Right renal pelvis (tissue), 4 donors: ENCODE measurements at regions not wholly inside any gene's neighbourhood (a gene's known extent, or its start where the extent isn't known, plus 50 kb on each side); places are given as distances from the start of the nearest gene placed in this dataset.

Experiments
- DNase-seq, 4 donors: peaks; one replicate each; pipeline ENCODE4 v3.0.0-alpha.2; 2013; ENCODE audit warnings: low read depth in 4 of 4, low spot score in 3 of 4, missing footprints in 1 of 4

DNA sequence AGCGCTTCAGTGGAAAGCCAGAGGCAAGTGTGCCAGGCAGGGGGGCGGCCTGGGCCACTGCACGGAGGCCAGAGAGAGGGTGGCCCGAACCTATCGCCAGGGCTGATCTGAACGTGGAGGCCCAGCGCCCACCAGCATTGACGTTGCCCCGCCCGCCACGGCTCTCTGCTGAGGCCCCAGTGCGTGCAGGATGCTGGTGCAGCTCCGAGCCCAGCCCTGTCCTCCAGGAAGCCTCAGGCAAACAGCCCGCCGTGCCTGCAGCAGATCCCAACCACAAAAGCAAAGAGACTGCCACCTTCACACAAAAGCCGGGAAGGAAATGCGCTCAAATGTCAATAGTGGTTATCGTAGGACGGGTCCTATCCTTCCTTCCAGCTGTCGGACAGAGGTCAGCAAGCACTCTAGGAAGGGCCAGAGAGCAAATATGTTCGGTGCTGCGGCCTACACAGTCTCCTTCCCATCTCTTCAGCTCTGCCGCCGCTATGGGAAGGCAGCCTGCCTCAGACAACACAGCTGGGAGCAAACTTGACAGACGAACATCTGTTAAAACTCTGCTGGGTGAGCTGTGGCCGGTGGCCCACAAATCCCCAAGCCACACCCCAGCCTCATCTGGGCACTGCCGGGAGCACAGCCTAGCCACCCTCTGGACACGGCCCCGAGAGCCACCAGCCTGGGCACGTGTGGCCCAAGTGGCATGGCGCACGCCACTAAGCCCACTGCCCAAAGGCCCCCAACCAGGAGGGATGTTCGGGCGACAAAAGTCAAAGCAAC is 146.2 kb downstream of the CRYBB2 start:
- DNase-seq = no peak

DNA sequence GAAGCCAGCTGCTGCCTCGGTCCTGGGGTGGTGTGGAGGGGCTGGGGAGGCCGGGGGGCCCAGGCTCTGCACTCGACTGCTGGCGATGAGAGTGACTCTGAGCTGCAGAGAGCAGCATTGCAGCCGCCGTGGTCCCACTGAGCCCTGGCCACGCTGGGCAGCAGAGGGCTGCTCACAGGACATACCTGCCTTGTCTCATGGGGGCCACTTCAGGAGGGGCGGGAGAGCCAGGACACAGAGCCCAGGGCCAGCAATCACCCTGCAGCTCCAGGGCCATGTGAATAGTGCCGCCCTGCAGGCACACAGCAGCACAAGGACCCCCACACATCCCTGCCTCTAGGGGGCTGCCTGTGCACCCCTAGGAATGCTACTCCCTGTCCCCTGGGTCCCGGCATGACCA is 147.0 kb downstream of the CRYBB2 start:
- DNase-seq = no peak

DNA sequence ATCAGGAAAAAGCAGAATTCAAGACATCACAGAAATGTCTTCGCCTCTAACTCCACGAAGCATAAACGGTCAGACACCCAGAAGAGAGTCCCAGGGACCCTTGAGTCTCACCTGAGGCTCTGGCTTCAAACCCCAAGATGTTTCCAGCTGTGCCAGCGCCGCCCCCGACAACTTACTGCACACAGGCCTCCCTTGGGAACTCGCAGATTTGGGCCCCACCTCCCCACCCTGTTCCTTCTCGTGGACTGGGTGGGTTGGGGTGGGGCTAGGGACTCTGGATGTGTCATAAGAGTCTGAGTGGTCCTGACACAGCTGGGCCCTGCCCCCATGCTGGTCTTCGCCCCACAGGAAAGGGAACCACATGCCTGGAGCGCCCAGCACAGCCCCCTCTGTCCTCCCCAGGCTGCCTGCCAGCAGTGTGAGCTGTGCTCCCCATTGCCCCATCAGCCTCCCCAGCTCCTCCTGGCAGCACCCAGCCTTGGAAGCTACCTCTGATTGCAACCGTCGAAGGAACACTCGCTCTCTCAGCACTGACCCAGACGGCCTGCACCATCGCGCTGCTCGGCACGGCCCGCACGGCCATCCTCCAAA is 147.5 kb downstream of the CRYBB2 start:
- no peak for DNase-seq

DNA sequence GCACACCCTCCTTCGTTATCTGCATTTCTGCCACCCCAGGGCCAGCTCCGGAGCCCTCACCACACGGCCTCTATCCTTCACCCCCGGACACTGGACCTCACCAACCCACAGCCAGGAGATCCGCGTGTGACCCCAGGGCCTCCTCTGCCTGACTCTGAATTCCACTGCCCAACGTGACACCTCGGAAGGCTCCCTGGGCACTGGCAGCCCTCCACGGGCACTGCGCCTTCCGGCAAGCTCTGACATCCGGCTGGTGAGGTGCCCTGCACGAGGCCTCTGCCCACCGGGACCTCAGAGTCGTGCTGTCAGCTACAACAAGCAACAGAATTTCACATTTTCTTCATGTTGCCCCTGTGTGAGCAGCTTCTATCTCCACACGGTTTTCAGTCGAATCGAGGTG is 148.3 kb downstream of the CRYBB2 start:
- DNase-seq = no peak

DNA sequence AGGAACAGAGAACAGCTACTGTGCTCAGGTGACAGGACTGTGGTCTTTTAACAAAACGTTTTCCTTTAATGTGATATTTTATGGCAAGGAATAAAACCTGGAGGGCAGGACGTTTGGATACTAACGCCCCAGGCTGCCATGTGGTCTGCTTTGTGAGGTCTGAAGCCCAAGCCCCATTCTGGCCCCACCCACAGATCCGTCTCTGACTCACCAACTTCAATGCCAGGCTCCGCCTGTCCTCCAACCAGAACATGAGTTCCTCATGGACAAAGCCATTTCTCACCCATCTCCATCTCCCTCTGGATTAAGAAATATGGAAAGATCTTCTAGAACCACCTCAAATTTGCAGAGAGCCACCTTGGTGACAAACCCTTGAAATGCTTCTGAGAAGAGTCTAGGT is 148.8 kb downstream of the CRYBB2 start:
- DNase-seq = no peak

DNA sequence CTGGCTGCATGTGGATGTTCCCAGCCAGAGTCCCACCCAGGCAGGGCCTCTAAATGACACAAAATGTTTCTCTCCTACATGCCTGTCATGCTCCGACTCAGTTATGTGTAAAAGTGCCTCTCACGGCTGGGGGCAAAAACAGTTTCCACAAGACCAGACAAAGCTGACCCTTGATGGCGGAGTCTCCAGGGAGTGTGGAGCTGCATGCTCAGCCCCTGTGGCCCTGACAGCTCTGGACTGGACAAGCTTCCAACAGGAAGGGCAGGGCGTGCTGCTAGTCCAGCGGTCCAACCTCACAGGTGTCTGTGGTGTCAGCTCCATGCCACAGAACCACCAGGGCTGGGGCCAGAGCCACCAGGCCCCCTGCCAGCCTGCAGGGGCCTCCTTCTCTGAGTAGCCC is 149.6 kb downstream of the CRYBB2 start:
- no peak for DNase-seq

DNA sequence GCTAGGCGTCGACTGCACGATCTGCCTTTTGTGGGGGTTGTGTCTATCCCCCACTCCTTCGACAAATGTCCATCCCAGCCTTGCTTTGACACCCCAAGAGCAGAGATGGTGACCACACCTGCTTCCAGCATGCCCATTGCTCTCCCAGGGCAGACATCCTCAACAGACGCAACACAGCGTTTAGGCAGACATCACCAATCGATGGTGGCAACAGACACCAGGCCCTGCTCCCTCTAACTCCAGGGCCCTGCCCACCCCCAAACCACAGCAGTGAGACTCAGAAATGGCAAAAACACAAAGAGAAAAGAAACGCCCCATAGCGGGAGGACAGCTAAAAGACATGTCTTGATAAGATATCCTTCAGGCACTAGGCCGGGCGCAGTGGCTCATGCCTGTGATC is 150.9 kb downstream of the CRYBB2 start:
- no peak for DNase-seq

DNA sequence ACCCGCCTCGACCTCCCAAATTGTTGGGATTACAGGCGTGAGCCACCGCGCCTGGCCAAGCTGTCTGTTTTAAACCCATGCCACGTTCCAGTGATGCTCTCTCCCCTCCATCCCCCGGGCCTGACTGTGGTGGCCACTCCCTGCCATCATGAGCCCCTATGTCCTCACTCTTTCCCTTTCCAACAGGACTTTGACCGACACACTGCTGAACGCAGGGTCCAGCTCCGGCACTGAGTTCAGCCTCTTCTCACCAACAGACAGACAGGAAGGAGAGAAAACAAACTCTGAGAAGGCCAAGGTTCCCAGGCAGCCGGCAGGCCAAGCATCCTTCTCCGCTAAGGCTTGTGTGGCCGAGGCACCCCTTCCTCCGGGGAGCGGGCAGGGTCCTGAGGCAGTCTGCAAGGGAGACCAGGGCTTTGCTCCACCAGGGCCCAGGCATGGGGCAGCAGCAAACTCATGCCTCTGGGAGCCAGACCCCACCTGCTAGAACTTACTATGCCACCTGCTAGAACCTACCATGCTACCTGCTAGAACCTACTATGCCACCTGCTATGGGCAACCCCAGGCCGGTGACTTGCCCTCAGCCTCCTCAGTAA is 152.7 kb downstream of the CRYBB2 start:
- DNase-seq = no peak

DNA sequence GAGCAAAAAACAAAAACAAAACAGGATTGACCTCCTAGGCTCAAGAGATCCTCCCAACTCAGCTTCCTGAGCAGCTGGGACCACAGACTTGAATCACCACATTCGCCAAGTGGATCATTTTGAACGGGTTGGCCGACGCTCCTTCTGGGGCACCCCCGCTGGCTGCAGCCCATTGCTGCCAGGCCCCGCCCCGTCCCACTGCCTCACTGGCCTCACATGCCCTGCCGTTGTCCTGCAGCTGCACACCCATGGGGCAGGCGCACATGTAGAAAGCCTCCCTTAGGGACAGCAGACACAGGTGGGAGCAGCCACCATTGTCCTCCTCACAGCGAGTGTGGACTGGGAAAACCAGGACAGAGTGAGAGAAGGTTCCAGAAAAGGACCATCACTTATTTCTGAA is 154.5 kb downstream of the CRYBB2 start:
- DNase-seq = no peak

DNA sequence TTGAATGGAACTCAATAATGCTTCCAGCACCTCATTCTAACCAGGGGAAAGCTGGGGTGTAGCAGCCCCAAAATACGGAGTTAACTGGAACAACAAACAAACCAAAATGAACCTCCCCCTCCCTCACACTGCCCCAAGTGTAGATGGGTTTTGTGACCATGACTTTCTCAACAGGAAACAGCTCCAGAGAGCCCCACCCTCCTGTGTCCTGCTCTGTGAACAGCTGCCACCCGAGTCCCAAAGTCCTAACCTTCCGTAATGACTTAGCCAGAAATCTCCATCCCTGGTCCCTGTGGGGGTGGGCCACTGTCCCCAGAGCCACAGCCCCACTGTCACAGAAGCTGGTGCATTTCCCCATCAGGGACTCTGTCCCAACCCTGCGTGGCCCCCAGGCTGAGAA is 155.4 kb downstream of the CRYBB2 start:
- no peak for DNase-seq

DNA sequence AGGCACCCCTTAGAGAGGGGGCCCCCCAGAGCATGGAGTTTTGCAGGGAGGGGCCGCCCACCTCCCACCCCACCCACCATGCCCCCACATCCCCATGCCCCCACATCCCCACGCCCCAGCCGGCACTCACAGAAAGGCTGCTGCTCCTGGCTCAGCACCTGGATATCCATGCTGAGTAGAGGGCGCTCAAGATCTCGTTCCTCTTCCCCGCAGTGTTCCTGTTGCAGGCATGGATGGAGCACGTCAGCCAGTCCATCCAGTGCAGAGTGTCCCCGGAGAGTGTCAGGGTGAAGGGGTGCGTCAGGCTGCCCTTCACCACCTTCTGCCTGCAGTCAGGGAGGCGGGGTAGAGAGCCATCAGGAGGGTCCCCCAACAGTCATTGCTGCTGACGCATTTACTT is 156.2 kb downstream of the CRYBB2 start:
- no peak for DNase-seq

DNA sequence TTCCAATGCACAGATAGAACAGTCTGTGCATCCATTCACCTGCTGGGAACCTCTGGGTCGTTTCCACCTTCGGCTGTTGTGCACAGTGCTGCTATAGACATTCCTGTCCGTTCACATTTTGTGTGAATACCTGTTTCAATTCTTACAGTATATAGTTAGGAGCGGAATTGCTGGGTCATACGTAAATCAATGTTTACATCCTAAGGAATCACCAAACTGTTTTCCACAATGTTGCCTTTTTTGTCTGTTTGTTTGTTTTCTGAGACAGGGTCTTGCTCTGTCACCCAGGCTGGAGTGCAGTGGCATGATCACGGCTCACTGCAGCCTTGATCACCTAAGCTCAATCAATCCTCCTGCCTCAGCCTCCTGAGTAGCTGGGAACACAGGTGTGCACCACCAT is 158.3 kb downstream of the CRYBB2 start:
- no peak for DNase-seq

DNA sequence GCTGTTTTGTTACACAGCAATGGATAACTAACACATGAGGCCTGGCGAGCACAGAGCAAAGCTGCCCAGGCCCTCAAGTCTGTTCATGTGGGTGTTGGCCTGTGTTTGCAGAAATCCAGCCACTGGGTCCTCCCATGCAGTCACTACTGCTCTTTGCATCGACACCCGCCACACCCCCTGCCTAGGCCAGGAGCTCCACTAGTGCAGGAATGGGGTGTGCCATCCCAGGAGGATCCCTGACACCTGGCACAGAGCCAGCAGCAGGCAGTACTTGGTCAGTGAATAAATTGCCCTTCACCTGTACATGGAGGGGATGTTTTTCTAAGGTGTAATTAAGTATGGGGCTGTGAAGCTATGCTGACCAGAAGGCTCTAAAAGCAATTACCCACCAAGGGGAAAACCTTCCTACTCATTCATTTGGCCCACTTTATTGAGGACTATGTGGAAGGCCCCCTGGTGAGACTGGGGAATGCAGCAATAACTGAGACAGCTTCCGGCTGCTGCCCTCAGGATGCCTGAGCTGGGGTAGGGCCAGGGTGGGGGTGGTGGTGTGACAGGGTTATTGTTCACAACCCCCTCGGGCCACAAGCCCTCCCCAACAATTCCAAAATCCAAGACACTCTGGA is 160.8 kb downstream of the CRYBB2 start:
- no peak for DNase-seq

DNA sequence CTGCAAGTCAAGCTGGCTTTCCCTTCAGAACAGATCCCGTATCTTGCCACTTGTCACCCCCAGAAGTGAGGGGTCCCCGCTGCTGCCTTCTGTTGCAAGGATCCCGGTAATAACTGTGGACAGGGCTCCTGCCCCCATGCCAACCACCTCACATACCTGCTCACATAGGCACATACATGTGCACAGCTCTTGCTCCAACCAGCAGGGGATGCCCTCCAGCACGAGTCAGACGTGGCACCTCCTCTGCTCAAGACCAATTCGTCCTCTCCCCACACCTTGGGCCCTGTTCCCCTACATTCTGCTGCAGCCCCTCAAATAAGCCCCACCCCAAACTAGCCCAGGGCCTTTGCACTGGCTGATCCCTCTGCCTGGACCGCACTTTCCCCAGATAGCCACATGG is 163.3 kb downstream of the CRYBB2 start:
- no peak for DNase-seq

DNA sequence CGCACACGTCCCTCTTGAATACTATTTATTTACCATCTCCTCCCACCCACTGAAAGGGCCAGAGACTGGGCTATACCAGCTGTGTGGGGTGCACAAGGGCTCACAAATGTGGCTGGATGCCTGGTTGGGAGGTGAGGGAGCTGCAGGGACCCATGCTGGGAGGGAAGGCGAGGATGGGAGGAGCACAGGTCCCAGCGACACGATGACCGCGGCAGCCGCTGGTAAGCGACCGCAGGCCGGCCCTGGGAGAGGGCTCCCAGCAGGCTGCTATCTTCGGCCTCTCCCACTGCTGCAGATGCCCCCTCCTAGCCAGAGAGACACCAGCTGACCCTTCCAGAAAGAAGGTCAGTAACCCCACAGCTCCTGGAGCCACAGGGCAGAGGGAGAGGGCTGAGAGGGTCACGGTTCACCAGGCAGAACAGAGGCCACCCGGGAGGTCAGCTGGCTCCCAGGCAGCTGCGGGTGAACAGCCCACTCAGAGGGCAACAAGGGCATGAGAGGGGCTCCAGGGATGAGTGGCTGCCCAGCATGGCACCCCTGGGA is 163.9 kb downstream of the CRYBB2 start:
- no peak for DNase-seq

DNA sequence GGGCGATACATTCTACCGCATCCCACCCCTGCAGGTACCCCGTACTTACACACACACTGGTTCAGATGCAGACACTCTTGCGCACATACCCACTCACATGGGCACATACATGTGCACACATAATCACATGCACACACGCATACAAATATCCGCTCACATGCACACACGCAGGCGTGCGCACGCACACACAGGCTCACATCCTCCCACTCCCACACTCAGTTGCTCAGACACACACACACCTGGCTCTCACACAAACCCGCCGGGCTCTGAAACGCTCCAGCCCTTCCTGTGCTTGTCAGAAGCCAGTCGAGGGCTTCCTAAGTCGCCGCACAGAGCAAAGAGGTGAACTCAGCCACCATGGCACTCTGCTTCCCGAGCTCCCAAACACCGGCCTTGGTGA is 164.5 kb downstream of the CRYBB2 start:
- DNase-seq = no peak

DNA sequence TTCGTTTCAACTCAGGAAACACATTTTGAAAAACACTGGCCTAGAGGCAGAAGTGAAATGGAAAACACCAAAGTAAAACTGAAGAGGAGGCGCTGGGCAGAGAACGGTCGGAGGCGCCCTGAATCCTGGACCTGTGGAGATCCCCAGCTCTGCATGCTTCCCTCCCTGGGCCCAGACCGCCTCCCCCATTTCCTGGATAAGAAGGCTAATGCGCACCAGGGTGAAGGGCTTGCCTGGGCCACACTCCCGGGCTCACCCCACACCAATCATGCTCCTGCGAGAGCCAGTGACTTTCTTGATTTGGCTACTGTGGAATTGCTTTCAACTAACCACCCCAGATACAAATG is 167.1 kb downstream of the CRYBB2 start:
- no peak for DNase-seq

DNA sequence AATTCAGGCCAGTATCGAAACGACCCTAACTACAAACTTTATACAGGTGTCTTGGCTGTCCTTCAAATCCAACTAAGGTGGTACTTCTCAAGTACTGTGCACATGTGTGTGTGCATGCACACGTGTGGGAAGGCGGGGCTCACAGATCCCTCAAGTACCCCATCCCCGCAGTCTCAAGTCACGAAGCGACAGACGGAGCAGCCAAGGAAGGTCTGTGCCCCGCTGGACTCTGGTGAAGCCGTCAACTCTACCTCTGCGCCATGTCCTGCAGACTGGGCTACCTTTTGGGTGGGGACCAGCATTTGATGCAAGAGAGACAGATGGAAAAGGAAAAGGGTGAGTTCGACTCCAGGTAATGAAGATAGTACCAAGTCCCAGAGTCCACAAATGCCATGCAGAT is 169.0 kb downstream of the CRYBB2 start:
- no peak for DNase-seq

DNA sequence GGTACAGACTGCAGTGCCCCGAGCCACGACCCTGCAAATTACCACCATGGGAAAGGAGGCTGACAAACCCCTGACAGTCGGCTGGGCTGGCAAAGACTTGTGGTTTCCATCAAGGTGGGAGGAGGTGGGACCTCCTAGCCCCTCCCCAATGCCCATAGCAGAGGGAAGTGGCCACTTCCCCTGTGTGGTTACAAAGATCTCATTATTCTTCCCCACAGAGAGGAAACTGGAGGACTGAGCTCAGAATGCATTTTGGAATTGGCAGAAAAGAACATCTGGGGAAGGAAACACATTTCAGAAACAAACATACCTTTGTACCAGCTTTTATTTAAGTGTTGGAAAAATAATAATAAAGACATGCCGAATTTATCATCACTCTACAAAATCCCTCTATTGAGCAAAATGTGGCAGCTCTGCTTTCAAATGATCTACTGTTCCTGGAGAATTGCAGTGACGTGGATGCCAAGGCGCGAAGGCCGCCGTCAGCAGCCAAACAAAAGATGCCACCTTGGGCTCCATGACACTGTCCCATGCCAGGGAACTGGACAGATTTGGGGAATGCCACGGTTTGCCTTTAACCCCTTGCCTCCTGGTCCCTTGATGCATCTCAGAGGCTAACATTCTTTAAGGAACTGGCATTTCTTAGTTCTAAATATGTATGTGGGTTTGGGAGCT is 169.6 kb downstream of the CRYBB2 start:
- no peak for DNase-seq

DNA sequence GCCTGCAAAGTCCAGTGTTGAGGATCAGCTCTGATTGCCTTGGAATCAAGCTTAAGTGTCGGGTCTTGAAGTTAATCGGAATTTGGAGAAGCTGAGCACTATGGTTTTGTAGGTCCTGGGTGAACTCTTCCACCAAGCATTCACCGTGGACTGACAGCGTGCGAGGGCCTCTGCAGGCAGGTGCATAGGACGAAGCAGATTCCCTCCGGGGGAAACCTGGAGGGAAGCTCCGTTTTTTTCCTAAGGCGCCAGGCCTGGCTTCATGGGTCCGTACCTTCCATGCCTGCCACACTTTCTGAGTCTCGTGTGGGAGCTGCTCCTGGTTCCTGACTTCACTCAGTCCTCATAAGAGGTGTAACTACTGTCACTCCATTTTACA is 170.1 kb downstream of the CRYBB2 start:
- DNase-seq = no peak
